ENCODE measurements at regions not wholly inside any gene's neighbourhood (a gene's known extent, or its start where the extent isn't known, plus 50 kb on each side); places are given as distances from the start of the nearest gene placed in this dataset.
A peak's percentile ranks its signal among the peaks of the same experiment; 100 is the strongest.

GRCh38 chrX:3811331-3812311 lies 98.2 kb upstream of the PRKX start (continued):
- TF ChIP-seq E2F8 (IDR thresholded peaks at IDR 0.05; ENCODE audit: low read depth, partially characterized antibody) (no peak), ZNF274 (IDR thresholded peaks at IDR 0.05; ENCODE audit: insufficient read depth, insufficient read length) (no peak), GABPA (IDR thresholded peaks at IDR 0.05; ENCODE audit: low read depth) (0 out of 2 replicates have a peak, but pooled peaks have one; percentile 31), MTA3 (IDR thresholded peaks at IDR 0.05; ENCODE audit: borderline replicate concordance, low read length) (peak; percentile 49; the same call in 1 of the 2 replicates), YY1 (IDR thresholded peaks at IDR 0.05; ENCODE audit: low read depth, low read length) (peak; percentile 69; the same call in 1 of the 2 replicates), NR2F1 (conservative IDR thresholded peaks at IDR 0.05) (peak; percentile 83), KAT2A (conservative IDR thresholded peaks at IDR 0.05; ENCODE audit: control insufficient read depth, low read depth, low read length) (no peak), BCL3 (IDR thresholded peaks at IDR 0.05; ENCODE audit: borderline replicate concordance, insufficient read depth, low read depth, low read length, poor library complexity, severe bottlenecking) (peak; percentile 42), BMI1 (IDR thresholded peaks at IDR 0.05; ENCODE audit: borderline replicate concordance) (peak; percentile 63), SMAD5 (IDR thresholded peaks at IDR 0.05; ENCODE audit: low read depth) (no peak), BRCA1 (IDR thresholded peaks at IDR 0.05; ENCODE audit: low read depth, low read length) (no peak), NRF1 (conservative IDR thresholded peaks at IDR 0.05; ENCODE audit: low read depth, low read length) (no peak), SMC3 (IDR thresholded peaks at IDR 0.05; ENCODE audit: borderline replicate concordance, low read length) (peak; percentile 87; the same call in 1 of the 2 replicates), ZNF207 (IDR thresholded peaks at IDR 0.05; ENCODE audit: borderline replicate concordance) (no peak), HCFC1 (IDR thresholded peaks at IDR 0.05; ENCODE audit: low read length) (no peak), SREBF2 (IDR thresholded peaks at IDR 0.05; ENCODE audit: low read length) (no peak), ZNF24 (IDR thresholded peaks at IDR 0.05) (peak; percentile 20; the same call in 1 of the 2 replicates), E2F4 (IDR thresholded peaks at IDR 0.05; ENCODE audit: low read depth, low read length) (no peak), EP300 (IDR thresholded peaks at IDR 0.05; ENCODE audit: borderline replicate concordance in 1 of 2, control insufficient read depth in 1 of 2, low read depth in 2 of 2, low read length in 2 of 2) (peak; percentile 40 to 72; a peak in 3 of 4 replicates), NFYB (IDR thresholded peaks at IDR 0.05; ENCODE audit: insufficient read depth, low read depth, low read length) (no peak), PML (IDR thresholded peaks at IDR 0.05; ENCODE audit: low read length) (peak; percentile 56), BHLHE40 (IDR thresholded peaks at IDR 0.05; ENCODE audit: borderline replicate concordance in 1 of 2, low read depth in 2 of 2, low read length in 1 of 2) (peak; percentile 81 to 86), POLR2AphosphoS5 (IDR thresholded peaks at IDR 0.05; ENCODE audit: low read length) (no peak), NR2C2 (IDR thresholded peaks at IDR 0.05; ENCODE audit: borderline replicate concordance, control insufficient read depth, insufficient read length, low read depth) (no peak), RAD51 (IDR thresholded peaks at IDR 0.05) (peak; percentile 26; the same call in 1 of the 2 replicates), NFIC (IDR thresholded peaks at IDR 0.05; ENCODE audit: low read depth, low read length) (peak; percentile 94)

Data from GM12878 (cell line).